ENCODE measurements at regions not wholly inside any gene's neighbourhood (a gene's known extent, or its start where the extent isn't known, plus 50 kb on each side); places are given as distances from the start of the nearest gene placed in this dataset.
"Not testable (repeated sequence)": the region's sequence is repeated elsewhere in the genome, so short reads cannot be mapped to it uniquely, and the experiment has no call there.

DNA sequence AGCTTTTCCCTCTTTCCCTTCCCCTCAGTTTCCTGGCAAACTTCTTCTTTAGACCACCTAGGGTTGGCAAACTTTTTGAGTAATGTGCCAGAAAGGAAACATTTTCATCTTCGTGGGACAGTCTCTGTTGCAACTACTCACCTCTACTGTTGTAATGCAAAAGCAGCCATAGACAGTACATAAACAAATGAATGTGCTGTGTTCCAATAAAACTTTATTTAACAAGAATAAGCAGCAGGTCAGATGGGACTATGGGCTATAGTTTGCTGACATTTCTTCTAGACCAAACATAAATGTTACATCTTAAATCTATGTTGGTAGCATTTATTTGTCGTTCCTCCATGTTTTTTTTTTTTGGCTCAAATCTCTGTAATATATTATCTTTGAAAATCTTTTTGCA, 552.4 kb downstream of the EDEM1 start:
- no peak for DNase-seq (ENCODE audit: low read depth)

DNA sequence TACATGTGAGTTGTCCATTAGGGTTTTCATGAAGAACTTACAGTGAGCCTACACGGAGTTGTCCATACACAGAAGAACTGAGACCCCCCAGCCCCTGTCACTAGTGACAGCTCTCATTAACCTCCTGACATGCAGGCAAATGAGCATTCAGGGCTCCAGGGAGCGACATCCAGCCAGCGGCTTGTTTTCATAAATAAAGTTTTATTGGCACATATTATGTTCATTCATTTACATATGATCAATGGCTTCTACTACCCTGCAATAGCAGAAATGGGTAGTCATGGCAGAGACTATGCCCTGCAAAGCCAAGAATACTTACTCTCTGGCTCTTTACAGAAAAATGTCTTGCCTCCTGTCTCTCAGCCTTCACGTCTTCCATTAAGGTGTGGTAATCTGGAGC, 553.5 kb downstream of the EDEM1 start:
- DNase-seq (ENCODE audit: low read depth), result no peak

DNA sequence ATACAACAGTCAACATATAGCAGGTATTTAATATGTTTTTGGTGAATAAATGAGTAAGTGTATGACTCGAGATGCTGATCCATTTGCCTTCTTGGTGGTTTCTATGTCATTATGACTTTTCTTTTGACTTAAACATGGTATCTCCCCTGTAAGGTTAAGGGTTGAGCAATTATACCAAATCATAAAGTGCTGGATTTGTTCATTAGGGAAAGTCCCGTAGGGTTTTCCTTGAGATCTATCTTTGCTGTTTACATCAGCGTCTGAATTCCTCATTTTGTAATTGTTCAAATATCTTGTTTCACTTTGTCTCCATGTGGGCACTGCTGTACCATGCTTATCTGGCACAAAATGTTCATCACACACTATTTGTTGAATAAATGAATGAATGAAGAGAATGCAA, 562.6 kb downstream of the EDEM1 start:
- no peak for DNase-seq (ENCODE audit: low read depth)

DNA sequence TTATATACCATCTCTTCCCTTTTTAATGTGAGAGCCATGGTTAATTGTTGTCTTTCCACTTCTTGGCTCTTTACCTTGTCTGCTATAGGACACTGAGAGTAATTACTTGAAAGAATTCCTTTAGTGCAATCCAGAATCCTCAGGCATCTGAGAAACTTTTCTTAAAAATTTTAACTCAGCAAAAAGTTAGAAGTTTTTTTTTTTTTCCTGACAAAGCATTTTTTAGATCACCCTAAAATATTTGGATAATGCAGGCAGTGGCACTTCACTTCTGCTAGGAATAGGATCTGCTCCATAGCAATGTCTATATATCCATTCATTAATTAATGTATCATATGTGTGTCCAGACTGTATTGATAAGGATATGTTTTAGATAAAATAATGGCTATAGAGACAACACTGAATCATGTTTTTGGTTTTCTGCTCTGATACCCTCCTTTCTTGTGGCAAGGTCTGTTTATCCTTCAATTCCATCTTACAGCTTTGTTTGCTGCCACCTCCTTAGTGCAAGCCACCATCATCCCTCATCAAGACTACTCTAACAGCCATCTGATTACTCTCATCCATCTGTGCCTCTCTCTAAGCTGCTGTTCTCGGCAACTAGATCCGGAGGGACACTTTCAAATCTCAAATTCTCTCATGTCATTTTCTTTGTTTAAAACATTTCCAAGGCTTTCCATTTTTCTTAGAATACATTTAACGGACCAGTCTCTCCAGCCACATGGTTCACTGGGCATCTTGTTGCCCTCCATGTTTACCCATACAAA, 563.5 kb downstream of the EDEM1 start:
- DNase-seq (ENCODE audit: low read depth), result no peak

DNA sequence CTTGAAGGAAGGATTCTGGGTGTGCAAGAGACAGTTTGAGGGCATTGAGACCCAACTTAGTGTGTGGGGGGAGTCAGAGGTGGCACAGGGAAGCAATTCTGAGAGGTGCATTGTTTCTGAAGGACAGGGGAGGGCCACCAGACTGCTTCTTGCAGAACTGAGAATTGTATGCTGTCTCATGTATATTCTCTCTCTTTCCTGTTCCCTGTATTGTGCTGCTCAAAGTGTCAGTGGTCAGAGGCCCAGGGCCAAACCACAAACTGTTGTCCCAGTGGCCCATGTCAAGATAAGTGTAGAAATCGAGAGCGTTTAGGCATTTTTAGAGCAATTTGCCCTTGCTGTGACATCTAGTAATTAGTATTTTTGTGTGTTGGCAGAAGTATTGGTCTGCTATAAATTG, 567.1 kb downstream of the EDEM1 start:
- DNase-seq (ENCODE audit: low read depth), result no peak

DNA sequence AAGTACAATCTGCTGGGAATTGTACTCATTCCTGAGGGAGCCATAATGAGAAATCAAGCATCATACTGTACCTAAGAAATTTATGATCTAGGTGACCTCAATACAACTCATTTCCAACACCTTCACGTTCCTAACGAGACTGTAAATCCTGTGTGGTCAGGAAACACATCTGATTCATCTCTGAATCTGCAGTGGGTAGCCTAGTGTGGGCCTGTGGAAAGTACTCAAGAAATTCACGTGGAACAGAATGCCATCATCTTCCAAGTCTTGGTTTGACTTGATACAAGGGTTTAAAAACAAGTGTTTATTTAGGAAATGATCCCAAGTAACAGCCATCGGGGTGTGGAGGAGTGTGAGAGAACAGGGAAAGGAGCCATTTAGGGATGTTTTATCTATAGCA, 568.9 kb downstream of the EDEM1 start:
- no peak for DNase-seq (ENCODE audit: low read depth)

DNA sequence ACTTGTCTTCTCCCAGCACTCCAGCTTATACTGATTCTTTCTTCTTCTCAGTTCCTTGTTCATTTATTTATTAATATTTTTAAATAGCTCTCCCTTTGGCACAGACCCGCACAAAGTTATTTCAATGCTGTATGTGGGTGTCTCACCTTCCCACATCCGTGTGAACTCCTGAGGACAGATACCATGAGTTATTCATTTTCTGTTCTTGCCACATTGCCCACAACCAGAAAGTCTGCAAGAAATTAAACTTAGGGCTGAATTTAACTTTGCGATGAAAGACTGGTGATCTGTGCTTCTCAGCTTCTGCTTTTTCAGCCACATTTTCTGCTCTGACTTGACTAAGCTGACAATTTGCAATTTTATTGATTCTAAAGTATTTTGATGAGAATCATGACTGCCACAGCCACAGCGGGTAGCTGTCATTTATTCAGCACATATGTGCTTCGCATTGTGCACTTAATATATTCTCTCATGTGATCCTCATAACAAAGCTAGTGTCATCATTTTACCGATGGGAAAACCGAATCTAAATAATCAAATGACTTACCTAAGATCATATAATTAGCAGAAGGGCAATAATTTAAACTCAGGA, 569.8 kb downstream of the EDEM1 start:
- no peak for DNase-seq (ENCODE audit: low read depth)

DNA sequence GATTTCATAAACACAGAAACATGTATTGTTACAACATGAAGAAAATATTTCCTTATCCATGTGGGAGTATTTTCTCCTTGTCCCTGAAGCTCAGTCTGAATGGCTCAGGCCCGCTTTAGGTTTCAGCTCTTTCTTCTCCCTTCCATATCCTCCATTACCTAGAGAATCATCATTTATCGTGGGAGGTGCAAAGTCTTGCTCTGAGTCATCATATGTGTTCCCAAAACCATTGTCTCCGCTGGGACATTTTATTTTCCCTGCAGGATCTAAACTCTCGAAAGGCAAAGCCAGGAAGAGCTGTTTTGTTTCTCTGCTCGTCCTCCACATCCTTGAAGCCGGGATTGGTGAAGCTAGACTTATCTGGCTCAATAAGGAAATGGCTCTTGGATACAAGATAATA, 571.2 kb downstream of the EDEM1 start:
- DNase-seq (ENCODE audit: low read depth), result no peak

DNA sequence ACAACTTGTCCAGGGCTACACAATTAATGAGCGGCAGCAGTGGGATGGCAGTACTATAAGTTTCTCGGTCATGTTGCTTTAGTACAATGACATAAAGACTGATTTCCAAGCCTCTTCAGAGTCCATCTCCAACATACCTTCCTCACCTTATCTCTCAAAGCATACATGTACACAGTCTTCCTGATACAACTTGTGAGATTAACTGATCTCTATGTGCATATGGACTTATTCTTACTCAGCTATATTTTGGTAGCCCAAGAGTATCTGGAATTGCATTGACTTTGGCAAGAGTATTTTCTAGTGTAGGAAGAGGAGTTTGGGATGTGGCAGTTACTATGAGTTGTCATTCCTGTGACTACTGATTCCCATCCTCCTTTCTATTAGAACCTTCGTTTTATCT, 575.0 kb downstream of the EDEM1 start:
- DNase-seq (ENCODE audit: low read depth), result no peak

DNA sequence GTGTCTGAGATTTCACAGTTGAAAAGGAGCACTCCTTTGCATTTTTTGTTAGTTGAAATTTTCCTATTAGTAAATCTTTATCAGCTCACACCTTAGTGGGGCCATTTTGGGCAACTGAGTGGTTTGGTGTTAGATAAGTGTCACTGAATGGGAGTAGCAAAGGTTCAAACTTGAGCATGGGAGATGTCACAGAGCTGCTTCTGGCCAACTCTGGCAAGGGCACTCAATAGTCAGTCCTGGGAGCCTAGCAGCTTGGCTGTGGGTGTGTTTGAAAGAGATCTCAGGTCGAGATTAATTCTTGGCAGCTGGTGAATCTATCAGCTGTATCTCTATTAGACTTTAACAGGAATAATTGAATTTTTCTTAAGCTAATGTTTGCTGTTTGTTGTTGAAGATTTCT, 579.3 kb downstream of the EDEM1 start:
- no peak for DNase-seq (ENCODE audit: low read depth)

DNA sequence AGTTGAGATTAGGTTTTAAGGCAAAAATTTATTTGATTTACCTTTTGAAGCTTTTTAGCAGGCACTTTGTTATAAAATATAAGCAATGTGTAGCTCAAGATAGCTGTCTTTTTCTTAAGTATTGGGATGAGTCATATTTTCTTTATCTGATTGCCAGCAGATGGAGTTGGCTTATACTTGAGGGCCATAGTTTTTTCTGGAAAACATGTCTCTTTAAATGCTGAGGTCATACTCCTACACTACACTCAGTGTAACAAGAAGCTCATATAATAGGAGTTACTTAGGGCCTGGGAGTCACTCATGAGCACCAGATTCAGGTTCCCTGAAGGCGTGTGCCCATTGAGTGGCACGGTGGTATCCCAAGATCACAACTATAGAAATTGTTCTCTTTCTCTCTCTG, 579.8 kb downstream of the EDEM1 start:
- no peak for DNase-seq (ENCODE audit: low read depth)

DNA sequence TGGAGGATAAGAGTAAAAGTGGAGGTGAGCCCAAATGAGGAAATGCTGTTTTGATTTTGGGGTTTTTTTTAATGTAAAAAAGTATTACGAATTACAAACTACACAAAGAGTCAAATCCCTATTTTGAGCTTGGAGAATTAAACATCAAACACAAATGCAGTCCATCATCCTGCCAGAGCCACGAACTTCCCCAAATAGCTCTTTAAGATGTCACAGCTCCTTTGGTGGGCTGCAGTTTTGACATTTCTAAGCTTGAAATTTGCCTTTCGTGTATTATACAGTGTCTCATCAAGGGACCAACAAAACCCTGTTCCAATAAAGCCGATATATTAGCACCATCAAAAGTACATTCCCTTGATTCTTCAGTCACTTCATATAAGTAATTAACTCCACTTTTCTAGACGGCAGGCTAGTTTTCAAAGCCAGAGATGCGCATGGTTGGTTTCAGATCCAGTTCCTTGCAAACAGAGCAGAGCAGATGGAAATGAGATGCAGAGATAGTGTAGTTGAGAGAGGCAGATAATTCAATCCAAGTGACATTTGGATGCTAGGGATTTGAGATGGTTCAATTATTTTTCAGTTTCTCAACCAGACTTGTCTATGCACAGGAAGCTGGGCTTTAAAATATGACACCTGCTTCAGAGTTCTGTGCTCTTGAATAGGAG, 580.9 kb downstream of the EDEM1 start:
- DNase-seq (ENCODE audit: low read depth), result no peak

DNA sequence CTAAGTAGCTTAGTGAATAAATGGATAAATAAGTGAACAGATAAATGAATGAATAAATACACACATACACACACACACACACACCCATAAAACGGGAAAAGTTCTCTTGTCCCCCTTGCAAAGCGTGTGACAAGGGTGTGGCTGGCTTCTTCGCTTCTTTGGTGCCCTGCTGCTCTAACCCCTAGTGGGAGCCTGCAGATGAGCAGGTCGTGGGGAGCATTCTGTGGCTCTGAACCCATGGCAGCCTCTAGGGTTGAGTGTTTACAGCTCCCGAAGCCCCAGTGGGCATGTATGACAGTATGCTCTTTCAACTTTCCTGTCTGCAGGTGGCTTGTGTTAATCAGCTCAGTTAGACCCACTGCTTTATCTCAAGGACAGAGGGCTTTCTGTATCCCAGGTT, 582.3 kb downstream of the EDEM1 start:
- no peak for DNase-seq (ENCODE audit: low read depth)

DNA sequence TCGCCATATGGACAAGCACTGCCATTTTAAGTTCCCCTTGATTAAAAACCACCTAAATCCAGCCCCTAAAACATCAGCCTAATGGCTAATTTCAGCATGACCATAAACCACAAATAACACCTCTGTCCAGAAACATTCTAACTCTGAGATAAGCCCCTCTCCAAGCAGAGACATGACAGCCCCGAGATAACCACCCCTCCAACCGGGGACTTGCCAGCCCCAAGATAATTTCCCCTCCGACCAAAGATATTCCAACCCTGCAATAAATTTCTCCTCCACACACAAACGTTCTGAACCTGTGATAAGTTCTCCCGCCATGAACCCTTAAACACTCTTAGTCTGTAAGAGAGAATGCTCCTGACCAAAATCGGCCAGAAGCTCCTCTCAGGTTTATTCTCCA, 586.8 kb downstream of the EDEM1 start:
- no peak for DNase-seq (ENCODE audit: low read depth)

DNA sequence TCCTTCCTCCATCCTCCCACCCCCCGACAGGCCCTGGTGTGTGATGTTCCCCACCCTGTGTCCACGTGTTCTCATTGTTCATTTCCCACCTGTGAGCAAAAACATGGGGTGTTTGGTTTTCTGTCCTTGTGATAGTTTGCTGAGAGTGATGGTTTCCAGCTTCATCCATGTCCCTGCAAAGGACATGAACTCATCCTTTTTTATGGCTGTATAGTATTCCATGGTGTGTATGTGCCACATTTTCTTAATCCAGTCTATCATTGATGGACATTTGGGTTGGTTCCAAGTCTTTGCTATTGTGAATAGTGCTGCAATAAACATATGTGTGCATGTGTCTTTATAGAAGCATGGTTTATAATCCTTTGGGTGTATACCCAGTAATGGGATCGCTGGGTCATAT, 587.6 kb downstream of the EDEM1 start:
- DNase-seq (ENCODE audit: low read depth), result not testable (repeated sequence)

DNA sequence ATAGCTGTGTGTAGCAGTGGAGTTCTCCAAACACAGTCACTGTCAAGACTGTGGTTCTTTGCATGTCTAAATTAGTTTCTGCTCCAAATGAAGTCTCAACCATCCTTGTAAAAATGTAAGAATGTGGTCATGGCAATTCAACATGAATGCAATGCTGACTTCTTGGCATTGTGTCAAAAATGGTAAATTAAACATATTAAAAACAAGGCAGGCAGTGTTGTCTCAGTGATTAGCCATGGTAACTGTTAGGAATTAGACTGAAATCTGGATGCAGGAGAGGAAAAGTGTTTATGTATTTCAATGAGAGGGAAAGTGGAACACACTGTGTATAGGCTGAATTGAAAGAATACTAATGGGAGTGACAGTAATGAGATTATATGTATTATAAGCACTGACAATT, 597.2 kb downstream of the EDEM1 start:
- no peak for DNase-seq (ENCODE audit: low read depth)

DNA sequence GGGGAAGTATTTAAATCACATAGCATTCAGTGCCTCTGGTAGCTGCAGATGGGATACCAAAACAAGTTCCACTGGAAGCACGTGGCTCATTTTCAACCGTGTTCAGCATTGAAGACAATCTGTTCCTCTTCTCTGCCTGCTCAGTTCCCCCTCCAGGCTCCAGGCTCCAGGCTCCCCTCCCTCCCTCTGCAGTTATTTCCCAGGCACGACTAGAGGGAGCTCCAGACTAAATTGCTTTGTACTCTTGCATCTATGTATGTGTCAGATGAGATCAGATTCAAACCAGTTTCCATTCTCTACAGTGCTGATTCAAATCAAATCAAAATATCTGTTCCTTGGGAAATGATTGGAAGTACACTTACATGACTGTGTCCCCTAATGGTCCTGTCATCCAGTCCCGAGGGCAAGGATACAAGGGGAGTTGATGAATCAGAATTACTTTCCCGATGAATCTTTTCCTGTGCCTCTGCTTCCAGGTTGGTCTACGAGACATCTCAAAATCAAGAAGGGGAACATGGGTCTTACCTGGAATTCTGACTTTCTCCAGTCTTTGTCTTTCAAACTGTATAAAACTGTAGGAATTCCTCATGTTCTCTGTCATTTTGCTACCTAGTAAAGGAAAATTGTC, 600.5 kb downstream of the EDEM1 start:
- DNase-seq (ENCODE audit: low read depth), result no peak

DNA sequence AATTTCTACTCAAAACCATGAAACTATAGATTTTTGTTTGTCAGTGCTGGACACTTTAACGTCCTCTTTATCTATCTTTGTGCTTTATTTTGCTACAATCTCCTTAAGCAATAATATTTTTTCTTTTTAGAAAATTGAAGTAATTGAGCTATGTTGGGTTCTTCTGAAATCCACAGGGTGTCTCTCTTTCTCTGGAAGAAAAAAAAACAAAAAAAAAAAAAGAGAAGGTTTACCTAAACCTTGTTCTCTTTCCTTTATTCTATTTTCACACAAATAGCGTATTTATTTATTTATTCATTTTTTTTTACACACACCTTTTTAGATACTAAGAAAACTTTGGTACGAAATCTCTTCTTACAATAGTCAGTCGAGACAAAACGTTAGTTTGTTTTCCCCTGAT, 601.0 kb downstream of the EDEM1 start:
- DNase-seq (ENCODE audit: low read depth), result no peak

DNA sequence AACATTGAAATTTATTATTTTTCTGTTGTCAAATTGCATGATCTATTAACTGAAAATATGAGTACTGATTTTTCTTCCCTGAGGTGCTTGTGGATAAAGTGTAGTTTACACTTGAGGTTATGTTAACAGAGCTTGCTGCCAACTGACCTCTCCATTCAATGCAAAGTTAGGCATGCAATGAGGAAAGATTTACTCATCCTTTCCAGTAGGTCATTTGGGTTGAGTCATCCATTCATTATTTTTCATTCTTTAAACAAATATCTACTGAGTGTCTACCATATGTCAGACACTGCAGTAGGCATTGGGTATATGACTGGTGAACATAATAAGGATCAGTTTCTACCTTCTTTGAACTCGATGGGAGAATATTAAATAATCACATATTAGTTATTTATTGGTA, 604.1 kb downstream of the EDEM1 start:
- no peak for DNase-seq (ENCODE audit: low read depth)

DNA sequence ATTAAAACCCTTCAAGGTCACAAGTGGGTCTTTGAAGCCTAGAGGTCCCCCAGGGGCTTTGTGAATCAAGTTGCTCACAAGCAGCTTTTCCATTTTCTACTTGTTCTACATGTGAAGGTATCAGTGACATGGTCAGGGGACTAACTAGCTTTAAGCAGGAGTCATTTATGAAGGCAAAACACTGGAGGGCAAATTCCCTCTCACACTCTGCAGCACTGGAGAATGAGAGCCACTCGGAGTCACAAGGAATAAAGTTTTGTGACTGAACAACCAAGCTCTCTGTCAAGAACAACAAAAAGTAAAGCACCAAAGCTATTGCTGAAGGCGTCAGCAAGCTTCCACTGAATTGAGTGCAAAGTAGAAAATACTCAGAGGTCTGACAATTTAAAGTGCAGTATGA, 609.0 kb downstream of the EDEM1 start:
- DNase-seq (ENCODE audit: low read depth), result no peak

DNA sequence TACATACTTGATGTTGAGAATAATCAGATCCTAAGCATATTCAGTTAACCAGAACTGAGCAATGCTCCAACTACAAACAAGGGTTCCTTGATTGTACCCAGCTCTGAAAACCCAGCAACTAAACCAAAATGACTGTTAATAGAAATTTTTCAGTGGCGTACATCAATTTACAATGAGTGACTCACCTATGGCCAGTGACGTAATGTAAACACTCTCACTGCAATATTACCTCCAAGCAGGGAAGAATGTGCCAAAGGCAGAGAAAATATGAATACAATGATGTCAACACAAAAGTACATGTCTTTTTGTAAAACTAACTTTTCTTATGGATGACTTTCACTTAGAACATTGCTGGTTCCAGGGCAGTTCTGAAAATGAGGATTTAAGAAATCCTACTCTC, 611.3 kb downstream of the EDEM1 start:
- DNase-seq (ENCODE audit: low read depth), result no peak

DNA sequence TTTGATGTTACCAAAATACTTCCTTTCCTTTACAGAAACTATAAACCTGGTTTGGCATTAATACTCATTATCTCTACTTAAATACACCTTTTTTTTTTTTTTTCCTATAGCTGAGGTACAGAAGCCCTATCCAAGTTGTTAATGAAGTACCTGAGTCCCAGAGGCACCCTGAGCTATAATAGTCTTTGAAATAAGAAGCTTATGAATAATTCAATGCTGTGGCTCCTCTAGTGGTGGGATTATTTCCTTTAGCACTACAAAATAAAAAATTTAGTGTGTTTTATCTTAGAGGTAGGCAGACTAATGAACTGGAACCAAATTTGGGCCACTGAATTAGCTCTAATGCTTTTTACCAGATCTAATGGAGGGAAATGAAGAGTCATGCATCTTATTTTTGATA, 611.9 kb downstream of the EDEM1 start:
- DNase-seq (ENCODE audit: low read depth), result no peak

Data from myocyte (in vitro differentiated cells).